ENCODE measurements at regions not wholly inside any gene's neighbourhood (a gene's known extent, or its start where the extent isn't known, plus 50 kb on each side); places are given as distances from the start of the nearest gene placed in this dataset.
"Not testable (repeated sequence)": the region's sequence is repeated elsewhere in the genome, so short reads cannot be mapped to it uniquely, and the experiment has no call there.

GRCh38 chr11:49442669-49443068, 234.3 kb upstream of the FOLH1 start:
- DNase-seq = no peak

GRCh38 chr11:49439901-49440300, 231.5 kb upstream of the FOLH1 start:
- DNase-seq = not testable (repeated sequence)

- not testable (repeated sequence) for DNase-seq
Measured at GRCh38 chr11:49434308-49434707, 225.9 kb upstream of the FOLH1 start.

GRCh38 chr11:49432242-49432848, 223.9 kb upstream of the FOLH1 start:
- no peak for DNase-seq

GRCh38 chr11:49424136-49424535, 215.7 kb upstream of the FOLH1 start:
- no peak for DNase-seq

- not testable (repeated sequence) for DNase-seq
Measured at GRCh38 chr11:49418877-49419276, 210.5 kb upstream of the FOLH1 start.

- DNase-seq = no peak
Measured at GRCh38 chr11:49405743-49406142, 197.3 kb upstream of the FOLH1 start.

GRCh38 chr11:49395789-49396188, 187.4 kb upstream of the FOLH1 start:
- DNase-seq = not testable (repeated sequence)

- DNase-seq = not testable (repeated sequence)
Measured at GRCh38 chr11:49390362-49390761, 182.0 kb upstream of the FOLH1 start.

- not testable (repeated sequence) for DNase-seq
Measured at GRCh38 chr11:49389149-49389548, 180.7 kb upstream of the FOLH1 start.

GRCh38 chr11:49384371-49384770, 176.0 kb upstream of the FOLH1 start:
- DNase-seq = not testable (repeated sequence)

- no peak for DNase-seq
Measured at GRCh38 chr11:49377978-49378377, 169.6 kb upstream of the FOLH1 start.

GRCh38 chr11:49373866-49374265, 165.5 kb upstream of the FOLH1 start:
- not testable (repeated sequence) for DNase-seq

GRCh38 chr11:49373385-49373784, 165.0 kb upstream of the FOLH1 start:
- DNase-seq = not testable (repeated sequence)

GRCh38 chr11:49372137-49372536, 163.7 kb upstream of the FOLH1 start:
- not testable (repeated sequence) for DNase-seq

GRCh38 chr11:49368556-49368955, 160.2 kb upstream of the FOLH1 start:
- DNase-seq = not testable (repeated sequence)

- not testable (repeated sequence) for DNase-seq
Measured at GRCh38 chr11:49365375-49365774, 157.0 kb upstream of the FOLH1 start.

GRCh38 chr11:49362994-49363393, 154.6 kb upstream of the FOLH1 start:
- DNase-seq = not testable (repeated sequence)

GRCh38 chr11:49354536-49354935, 146.1 kb upstream of the FOLH1 start:
- not testable (repeated sequence) for DNase-seq

- DNase-seq = not testable (repeated sequence)
Measured at GRCh38 chr11:49352868-49353267, 144.5 kb upstream of the FOLH1 start.

- DNase-seq = not testable (repeated sequence)
Measured at GRCh38 chr11:49346627-49347026, 138.2 kb upstream of the FOLH1 start.

GRCh38 chr11:49328485-49329186, 120.2 kb upstream of the FOLH1 start:
- not testable (repeated sequence) for DNase-seq

GRCh38 chr11:49327766-49328165, 119.4 kb upstream of the FOLH1 start:
- not testable (repeated sequence) for DNase-seq

- not testable (repeated sequence) for DNase-seq
Measured at GRCh38 chr11:49326651-49327050, 118.2 kb upstream of the FOLH1 start.

Data from SW 1271 (cell line).